NT2/D1 (cell line): ENCODE measurements at regions not wholly inside any gene's neighbourhood (a gene's known extent, or its start where the extent isn't known, plus 50 kb on each side); places are given as distances from the start of the nearest gene placed in this dataset.

ENCODE experiments used
- DNase-seq: peaks from one replicate; pipeline ENCODE4 v3.0.0-alpha.2; 2011; ENCODE audit warnings: low read depth, low spot score
- H3K27me3 ChIP-seq: 2 replicates; pipeline ENCODE4 v1.6.0; 2011; ENCODE audit warnings: mild to moderate bottlenecking; ENCODE audit not compliant: insufficient read length, insufficient read depth
- H3K36me3 ChIP-seq: 2 replicates; pipeline ENCODE4 v1.6.1; 2011; ENCODE audit warnings: mild to moderate bottlenecking, low read length, mixed read lengths; ENCODE audit not compliant: insufficient read depth, insufficient read length
- H3K4me1 ChIP-seq: 2 replicates; pipeline ENCODE4 v1.5.1; 2011; ENCODE audit not compliant: insufficient read depth, insufficient read length
- H3K4me3 ChIP-seq: 2 replicates; pipeline ENCODE4 v1.5.1; 2011; ENCODE audit warnings: low read depth; ENCODE audit not compliant: insufficient read length
- H3K9ac ChIP-seq: 2 replicates; pipeline ENCODE4 v1.6.0; 2011; ENCODE audit warnings: low read depth; ENCODE audit not compliant: insufficient read length
- H3K9me3 ChIP-seq: 2 replicates; pipeline ENCODE4 v1.5.1; 2011; ENCODE audit warnings: mild to moderate bottlenecking, low read length; ENCODE audit not compliant: insufficient read depth
- SUZ12 ChIP-seq: IDR thresholded peaks from 2 replicates; pipeline ENCODE4 v1.6.1; 2011; ENCODE audit not compliant: insufficient read length, insufficient read depth; ENCODE audit errors: extremely low read depth
- YY1 ChIP-seq: IDR thresholded peaks from 2 replicates; pipeline ENCODE4 v1.6.1; 2011; ENCODE audit not compliant: insufficient read length, insufficient read depth
- ZNF274 ChIP-seq: IDR thresholded peaks from 2 replicates; pipeline ENCODE4 v1.6.1; 2011; ENCODE audit warnings: mild to moderate bottlenecking, low read depth, low read length

DNA sequence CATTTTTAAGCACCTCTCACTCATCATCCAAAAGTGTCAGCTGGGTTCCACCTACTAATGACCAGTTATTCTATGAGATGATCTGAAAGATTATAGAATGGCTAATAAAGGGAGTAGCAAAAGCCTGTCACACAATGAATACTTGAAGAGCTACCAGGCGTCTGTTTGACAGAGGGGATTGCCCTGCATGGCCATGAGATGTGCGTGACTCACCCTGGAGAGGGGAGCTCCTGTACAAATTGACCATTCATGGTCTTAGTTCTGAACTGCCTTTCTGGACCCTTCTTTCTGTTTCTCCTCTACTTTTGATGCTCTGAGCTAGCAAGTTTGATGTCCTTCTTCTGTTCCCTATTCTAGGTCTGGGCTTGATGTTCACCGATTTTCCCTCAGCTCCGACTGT, 85.2 kb upstream of the ABCD3 start:
- no peaks in the 10 kb centered on the region for H3K27me3 ChIP-seq
- H3K9ac ChIP-seq, result no peak overlapping the region
- TF ChIP-seq ZNF274, result no peak
- no peak for TF ChIP-seq SUZ12
- TF ChIP-seq YY1, result no peak
- no peaks in the 10 kb centered on the region for H3K9me3 ChIP-seq
- no peak for DNase-seq
- H3K4me3 ChIP-seq, result no peak overlapping the region
- H3K36me3 ChIP-seq, result no peaks in the 10 kb centered on the region
- H3K4me1 ChIP-seq, result no peaks in the 10 kb centered on the region

DNA sequence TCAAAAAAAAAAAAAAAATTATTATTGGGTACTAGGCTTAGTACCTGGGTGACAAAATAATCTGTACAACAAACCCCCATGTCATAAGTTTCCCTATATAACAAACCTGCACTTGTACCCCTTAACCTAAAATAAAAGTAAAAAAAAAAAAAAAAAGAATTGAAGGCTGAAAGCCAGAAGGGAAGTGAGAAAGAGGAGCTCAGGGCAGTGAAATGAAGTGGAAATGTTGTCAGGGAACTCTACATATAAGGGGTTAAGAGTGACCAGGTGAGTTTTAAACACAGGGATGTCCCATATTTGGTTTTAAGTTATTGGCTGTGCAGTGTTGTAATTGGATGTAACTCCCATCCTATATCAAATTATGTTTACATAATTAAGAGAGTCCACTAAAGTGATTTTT, 85.7 kb upstream of the ABCD3 start:
- H3K4me3 ChIP-seq, result no peak overlapping the region
- H3K36me3 ChIP-seq, result no peaks in the 10 kb centered on the region
- no peak for DNase-seq
- no peaks in the 10 kb centered on the region for H3K9me3 ChIP-seq
- H3K27me3 ChIP-seq, result no peaks in the 10 kb centered on the region
- H3K4me1 ChIP-seq, result no peaks in the 10 kb centered on the region
- TF ChIP-seq SUZ12, result no peak
- no peak for TF ChIP-seq ZNF274
- no peak for TF ChIP-seq YY1
- no peak overlapping the region for H3K9ac ChIP-seq

DNA sequence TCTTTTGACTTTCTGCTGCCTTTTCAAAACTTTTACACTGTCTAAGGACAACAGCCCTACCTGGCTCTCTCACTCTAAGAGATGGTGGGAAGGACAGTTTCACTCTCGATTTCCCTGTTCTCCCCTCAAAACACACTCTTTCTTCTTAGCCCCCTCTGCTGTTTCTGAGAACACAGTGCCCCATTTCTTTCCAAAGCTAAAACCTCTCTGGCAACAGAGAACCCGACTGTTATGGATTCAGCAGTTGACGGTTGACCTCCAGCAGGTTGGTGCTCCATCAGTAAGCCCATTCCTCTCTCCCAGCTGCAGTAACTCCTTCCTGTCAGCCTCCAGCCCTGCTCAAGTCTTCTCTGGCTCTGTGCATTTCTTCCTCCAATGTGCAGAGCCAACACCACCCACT, 88.2 kb upstream of the ABCD3 start:
- DNase-seq, result peak; percentile 32
- H3K4me1 ChIP-seq, result no peaks in the 10 kb centered on the region
- H3K9me3 ChIP-seq, result no peaks in the 10 kb centered on the region
- H3K4me3 ChIP-seq, result no peak overlapping the region
- no peaks in the 10 kb centered on the region for H3K36me3 ChIP-seq
- no peak overlapping the region for H3K9ac ChIP-seq
- TF ChIP-seq ZNF274 (no peak), SUZ12 (no peak), YY1 (no peak)
- no peaks in the 10 kb centered on the region for H3K27me3 ChIP-seq

DNA sequence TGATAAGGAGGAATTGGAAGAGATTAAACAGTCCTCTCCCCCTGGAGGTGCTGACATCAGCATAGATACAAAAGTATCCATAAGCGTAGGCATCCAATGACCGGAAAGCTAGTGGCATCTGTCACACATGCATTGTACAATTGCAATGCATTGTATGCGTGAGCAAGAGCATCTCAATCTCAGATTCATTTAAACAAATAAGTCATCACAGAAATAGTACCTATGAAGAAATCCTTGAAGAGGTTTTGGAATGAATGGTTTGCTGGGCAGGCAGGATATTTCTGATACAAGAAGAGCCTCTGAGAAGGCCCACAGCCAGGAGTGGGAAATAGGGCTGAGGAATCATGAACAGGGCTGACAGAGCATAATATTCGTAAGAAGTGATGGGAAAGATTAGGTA, 88.9 kb upstream of the ABCD3 start:
- Histone ChIP-seq H3K4me1 (no peaks in the 10 kb centered on the region), H3K4me3 (no peak overlapping the region), H3K27me3 (no peaks in the 10 kb centered on the region), H3K9me3 (no peaks in the 10 kb centered on the region), H3K9ac (no peak overlapping the region), H3K36me3 (no peaks in the 10 kb centered on the region)
- DNase-seq, result no peak
- TF ChIP-seq ZNF274 (no peak), SUZ12 (no peak), YY1 (no peak)

DNA sequence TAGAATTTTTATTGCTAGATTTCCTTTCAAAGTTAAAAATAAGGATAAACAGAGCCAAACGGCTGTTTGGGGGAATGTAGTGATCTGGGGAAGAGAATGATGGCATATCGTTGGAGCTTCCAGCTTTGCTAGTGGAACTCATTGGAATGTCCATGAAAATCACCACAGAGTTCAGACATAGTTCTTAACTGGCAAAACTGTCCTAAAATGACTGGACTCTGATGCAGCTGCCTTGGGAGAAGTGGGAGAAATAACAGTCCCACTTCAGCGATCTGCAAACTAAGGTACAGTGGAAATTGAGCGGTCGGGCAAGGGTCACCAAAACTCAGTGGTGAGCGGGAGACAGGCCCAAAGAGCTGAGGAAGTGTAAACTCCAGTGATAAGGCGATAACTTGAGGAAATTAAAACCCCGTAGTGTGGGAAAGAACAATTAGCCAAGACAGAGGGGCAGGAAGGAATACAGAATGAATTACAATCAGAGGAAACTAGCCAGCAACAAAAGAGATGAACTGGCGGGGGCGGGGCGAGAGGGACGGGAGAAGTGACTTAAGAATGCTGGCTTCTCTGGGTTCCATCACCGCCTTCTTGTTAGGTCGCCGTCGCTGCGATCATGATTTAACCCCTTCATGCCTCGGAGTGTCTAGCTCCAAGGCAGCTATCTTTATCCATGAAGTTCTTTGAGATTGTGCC, 89.8 kb upstream of the ARHGAP29 start:
- Histone ChIP-seq H3K27me3 (no peaks in the 10 kb centered on the region), H3K4me1 (peaks cover 4% of the 10 kb centered on the region), H3K36me3 (no peaks in the 10 kb centered on the region), H3K4me3 (no peak overlapping the region), H3K9ac (no peak overlapping the region), H3K9me3 (no peaks in the 10 kb centered on the region)
- DNase-seq, result peak; percentile 92
- TF ChIP-seq ZNF274 (no peak), YY1 (no peak), SUZ12 (no peak)

DNA sequence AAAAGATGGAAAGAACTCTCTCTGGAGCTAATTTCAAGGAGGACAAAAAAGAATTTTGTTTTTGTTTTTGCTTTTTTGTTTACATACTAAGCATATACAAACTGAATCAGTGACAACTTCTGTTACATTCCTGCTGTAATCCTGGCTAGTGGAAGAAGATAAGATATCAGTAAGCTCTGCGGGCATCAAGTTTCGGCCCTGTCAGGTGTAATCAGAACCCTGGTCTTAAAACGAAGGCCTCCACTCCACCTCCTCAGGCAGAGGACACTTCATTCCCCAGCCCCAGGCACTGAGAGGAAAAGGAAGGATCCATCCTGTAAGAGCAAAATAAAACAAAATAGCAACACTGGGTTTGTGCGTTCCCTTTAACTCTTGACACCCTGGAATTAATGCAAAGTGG, 88.9 kb upstream of the ARHGAP29 start:
- peaks cover 4% of the 10 kb centered on the region for H3K4me1 ChIP-seq

DNA sequence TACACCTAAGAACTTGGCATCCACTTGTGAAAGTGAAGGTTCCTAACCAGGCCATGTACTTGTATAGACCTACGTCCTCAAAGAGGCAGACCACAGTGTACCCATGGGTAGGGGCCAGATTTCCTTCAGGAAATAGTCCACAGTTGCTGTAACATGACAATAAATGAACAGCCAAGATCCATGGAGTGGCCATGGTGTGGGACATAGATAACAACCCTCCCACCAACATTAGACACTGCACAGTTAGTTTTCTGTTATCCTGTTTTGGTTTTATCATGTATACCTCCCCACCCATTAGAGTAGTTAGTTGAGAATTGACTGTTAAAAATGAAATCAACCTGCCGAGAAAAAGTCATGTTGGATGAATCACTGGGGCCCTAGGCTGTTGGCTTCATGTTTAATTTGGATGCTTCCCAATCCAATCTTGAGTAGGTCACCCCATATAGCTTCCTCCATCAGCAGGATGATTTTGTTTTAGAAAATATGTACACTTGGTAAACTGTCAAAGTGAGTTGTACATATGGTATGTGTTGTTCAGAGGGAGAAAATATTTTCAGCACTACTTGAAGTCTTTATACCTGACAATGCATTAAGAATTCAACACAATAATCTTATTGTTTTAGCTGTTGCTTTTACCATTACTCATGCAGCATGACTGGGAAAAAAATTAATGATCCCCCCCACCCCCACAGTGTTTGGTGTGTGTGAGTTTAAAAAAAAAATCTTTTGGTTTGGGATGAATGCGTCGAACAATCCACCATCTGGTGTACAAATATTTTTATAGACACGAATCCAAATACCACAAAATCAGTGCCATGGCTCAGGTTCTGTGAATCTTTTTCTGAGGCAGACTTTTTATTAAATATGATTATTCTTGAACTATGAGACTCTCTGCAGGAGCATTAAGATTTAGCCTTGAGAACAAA, 88.3 kb upstream of the ARHGAP29 start:
- H3K27me3 ChIP-seq, result no peaks in the 10 kb centered on the region
- H3K4me1 ChIP-seq, result peaks cover 4% of the 10 kb centered on the region
- no peak overlapping the region for H3K4me3 ChIP-seq
- H3K36me3 ChIP-seq, result no peaks in the 10 kb centered on the region
- TF ChIP-seq YY1 (no peak), SUZ12 (no peak), ZNF274 (no peak)
- H3K9ac ChIP-seq, result no peak overlapping the region
- no peak for DNase-seq
- no peaks in the 10 kb centered on the region for H3K9me3 ChIP-seq

More for the DNA sequence above, 88.9 kb upstream of the ARHGAP29 start:
- no peaks in the 10 kb centered on the region for H3K9me3 ChIP-seq
- no peaks in the 10 kb centered on the region for H3K36me3 ChIP-seq
- no peaks in the 10 kb centered on the region for H3K27me3 ChIP-seq
- no peak for TF ChIP-seq ZNF274
- TF ChIP-seq YY1, result no peak
- TF ChIP-seq SUZ12, result no peak
- H3K9ac ChIP-seq, result no peak overlapping the region
- H3K4me3 ChIP-seq, result no peak overlapping the region
- no peak for DNase-seq

DNA sequence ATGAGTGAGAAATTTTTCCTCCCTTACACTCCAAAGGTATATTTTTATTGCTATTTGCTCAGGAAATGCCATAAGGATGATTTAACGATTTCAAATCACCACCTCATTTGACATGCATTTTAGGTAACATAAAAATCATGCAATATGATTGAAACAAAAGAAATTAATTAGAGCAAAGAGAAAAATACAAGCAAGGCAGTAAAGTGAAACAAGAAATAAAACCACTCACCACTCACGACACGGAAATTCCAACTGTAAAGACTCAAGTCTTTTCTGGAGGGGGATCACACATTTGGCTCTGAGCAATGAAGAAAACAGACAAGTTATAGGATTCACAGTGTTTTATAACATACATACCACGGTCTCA, 86.8 kb upstream of the ARHGAP29 start:
- DNase-seq, result no peak
- H3K36me3 ChIP-seq, result no peaks in the 10 kb centered on the region
- H3K27me3 ChIP-seq, result no peaks in the 10 kb centered on the region
- peaks cover 4% of the 10 kb centered on the region for H3K4me1 ChIP-seq
- no peaks in the 10 kb centered on the region for H3K9me3 ChIP-seq
- no peak overlapping the region for H3K9ac ChIP-seq
- TF ChIP-seq ZNF274, result no peak
- H3K4me3 ChIP-seq, result no peak overlapping the region
